ENCODE measurements at regions not wholly inside any gene's neighbourhood (a gene's known extent, or its start where the extent isn't known, plus 50 kb on each side); places are given as distances from the start of the nearest gene placed in this dataset.

DNA sequence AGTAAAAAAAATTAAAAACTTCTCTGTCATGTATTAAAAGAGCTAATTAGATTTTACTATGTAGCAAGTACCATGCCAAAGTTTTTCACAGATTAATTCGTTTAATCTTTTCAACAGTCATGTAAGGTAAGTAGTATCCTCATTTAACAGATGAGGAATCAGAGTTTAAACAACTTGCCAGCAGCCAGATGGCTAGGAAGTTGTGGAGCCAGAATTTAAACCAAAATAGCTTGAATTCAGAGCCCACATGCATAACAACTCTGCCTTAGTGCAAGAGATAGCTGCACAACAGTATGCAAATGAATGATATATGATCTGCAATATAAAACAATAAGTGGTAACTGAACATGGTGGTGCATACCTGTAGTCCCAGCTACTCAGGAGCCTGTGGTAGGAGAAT is 75.3 kb downstream of the NAP1L3 start:
- no peak for DNase-seq

DNA sequence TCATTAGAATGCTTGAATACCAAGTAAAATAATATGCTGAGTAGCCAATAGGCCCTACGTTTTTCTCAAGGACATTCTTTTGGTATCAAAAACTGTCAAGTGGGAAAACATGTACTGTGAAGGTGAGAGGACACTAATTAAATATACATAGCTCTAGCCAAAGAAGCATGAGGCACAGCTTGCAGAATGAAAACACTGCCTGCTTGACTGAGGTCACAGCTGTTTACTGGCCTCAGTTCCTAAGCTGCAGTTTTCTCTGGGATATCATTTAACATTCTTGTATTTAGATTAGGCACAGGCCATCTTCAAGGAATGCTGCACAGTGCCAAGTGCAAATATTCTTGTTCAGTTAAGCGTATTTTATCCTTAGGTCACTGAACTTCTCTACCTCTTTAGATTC is 78.6 kb downstream of the NAP1L3 start:
- DNase-seq = no peak

DNA sequence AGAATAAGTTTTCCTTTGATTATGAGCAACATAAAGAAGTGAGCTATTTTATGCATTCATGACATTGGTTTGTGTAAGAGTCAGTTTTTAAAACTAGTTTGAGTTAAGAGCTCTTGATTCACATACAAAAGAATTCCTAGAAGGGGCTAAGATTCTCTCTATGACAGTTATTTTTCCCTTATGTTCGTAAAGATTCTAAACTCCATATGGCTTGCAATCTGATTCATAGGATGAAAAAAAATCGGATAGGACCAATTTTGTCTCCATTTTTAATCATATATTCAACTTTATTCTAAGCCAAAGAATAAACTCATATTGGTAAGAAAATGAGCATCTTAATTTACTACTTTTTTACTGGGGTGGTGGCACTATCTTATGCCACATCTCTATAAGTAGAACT is 79.4 kb downstream of the NAP1L3 start:
- DNase-seq = no peak

DNA sequence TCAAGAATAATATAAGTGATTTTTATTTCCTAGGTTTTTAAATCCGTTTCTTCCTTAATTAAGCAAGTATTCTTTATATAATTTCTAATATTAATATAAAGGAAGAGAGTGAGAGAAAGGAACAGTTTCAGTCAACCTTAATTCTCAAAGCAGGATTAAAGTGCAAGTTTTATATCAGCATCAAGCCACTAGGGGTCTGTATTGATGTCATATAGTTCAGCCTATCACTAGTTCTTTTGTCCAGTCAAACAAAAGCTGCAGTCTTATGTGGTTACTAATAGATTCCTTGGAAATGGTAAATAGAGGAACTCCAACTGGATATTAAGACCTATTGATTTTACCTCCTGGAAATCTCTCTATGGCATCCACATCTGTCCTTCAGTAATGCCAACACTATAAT is 82.0 kb downstream of the NAP1L3 start:
- no peak for DNase-seq

DNA sequence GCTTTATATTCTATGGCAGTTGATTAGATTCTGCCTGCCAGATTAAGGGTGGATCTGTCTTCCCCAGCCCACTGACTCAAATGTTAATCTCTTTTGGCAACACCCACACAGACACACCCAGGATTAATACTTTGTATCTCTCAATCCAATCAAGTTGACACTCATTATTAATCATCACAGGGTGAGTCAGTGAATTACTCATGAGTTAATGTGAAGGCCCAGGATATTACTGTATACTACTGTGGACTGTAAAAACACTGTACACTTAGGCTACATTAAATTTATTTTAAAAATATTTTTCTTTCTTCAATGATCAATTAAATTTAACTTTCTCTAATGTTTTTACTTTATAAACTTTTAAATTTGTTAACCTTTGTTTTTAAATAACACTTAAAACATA is 87.7 kb downstream of the NAP1L3 start:
- no peak for DNase-seq

DNA sequence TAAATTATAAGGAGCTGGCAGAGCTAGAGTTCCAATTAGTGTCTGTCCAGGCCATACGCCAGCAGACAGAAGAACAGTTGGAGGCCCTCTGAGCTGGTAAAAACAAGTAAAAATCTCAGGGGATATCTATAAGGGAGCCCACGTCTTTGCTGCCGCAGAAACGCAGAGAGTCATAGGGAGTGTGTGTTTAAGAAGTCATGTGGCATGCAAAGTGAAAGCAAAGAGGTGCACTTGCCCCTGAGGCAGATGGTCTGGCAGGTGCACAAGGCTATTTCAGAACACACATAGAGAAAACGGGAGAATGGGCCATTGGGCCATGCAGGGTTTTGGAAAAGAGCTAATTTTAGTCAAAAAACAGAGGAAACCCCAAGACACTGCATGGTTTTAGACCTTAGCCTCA is 92.7 kb downstream of the NAP1L3 start:
- DNase-seq = no peak

DNA sequence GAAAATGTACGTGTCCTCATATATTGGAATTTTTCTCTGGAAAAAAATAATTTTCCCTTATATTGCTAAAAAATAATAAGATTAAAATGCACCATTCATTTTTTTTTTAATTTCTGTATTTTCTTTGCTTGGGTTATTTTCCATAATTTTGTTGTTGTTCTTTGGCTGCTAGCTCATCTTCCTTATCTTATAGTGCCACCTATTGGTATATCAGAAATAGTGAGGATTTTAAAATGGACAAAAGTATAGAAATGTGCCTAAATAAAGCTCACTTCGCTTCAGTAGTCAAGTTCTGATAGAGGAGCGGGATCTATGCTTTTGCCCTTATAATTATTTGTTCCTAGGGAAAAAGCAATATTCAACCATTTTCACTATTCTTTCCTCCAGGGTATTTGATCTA is 134.8 kb downstream of the NAP1L3 start:
- DNase-seq = peak; percentile 5

DNA sequence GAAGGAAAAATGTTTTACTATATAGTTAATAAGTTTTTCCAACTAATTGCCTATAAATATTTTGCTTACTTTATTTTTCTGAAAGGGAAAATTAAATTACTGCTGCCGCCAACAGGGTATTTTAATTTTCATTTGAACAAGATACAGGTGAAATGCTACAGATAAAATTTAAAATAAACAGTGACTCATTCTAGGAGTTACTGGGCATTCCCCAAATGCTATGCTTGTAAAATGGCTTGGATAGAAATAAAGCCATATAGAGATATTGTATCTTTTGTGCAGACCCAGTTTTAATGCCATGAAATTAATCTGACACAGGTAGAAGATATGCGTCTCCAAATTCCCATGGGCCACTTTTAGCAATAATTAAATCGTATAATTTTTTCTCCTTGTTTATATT is 144.5 kb downstream of the NAP1L3 start:
- DNase-seq = no peak

All from activated CD4-positive, alpha-beta T cell treated with anti-CD3 and anti-CD28 coated beads, Interleukin-10, Interleukin-2, amounts not matched to agents 100 ng/mL and 50 ng/mL, durations not matched to agents 16 hours and 8 hours (primary cell).